ENCODE measurements at regions not wholly inside any gene's neighbourhood (a gene's known extent, or its start where the extent isn't known, plus 50 kb on each side); places are given as distances from the start of the nearest gene placed in this dataset.
"Not testable (repeated sequence)": the region's sequence is repeated elsewhere in the genome, so short reads cannot be mapped to it uniquely, and the experiment has no call there.

GRCh38 chr4:162782096-162782777, 384.5 kb downstream of the NAF1 start:
- Histone ChIP-seq H3K79me2 (ENCODE audit: low read length) (no peaks in the 10 kb centered on the region), H3K27me3 (ENCODE audit: low read depth, low read length) (no peaks in the 10 kb centered on the region), H3K9ac (ENCODE audit: low read length) (no peak overlapping the region), H4K20me1 (ENCODE audit: insufficient read depth, low read length) (no peaks in the 10 kb centered on the region), H3K27ac (ENCODE audit: low read length) (no peak overlapping the region), H2AFZ (ENCODE audit: low read depth, low read length) (no peak overlapping the region), H3K4me1 (ENCODE audit: low read length) (no peaks in the 10 kb centered on the region), H3K36me3 (replicated peaks; ENCODE audit: low read depth, low read length) (no peaks in the 10 kb centered on the region), H3K4me2 (ENCODE audit: low read length) (no peak overlapping the region), H3K9me3 (ENCODE audit: insufficient read depth, low read length) (no peaks in the 10 kb centered on the region), H3K4me3 (ENCODE audit: low read length) (no peak overlapping the region)
- TF ChIP-seq EZH2phosphoT487 (IDR thresholded peaks at IDR 0.05; ENCODE audit: low read depth) (no peak), CTCF (IDR thresholded peaks at IDR 0.05; ENCODE audit: low read depth, low read length) (no peak)

GRCh38 chr4:162770761-162771490, 395.8 kb downstream of the NAF1 start:
- peaks cover 40% of the 10 kb centered on the region for H3K4me1 ChIP-seq (ENCODE audit: low read length)
- H3K4me3 ChIP-seq (ENCODE audit: low read length): no peak overlapping the region
- H3K4me2 ChIP-seq (ENCODE audit: low read length): 0 out of 2 replicates have a peak overlapping the region, but pooled peaks have one; percentile 7
- TF ChIP-seq EZH2phosphoT487 (IDR thresholded peaks at IDR 0.05; ENCODE audit: low read depth) (no peak), CTCF (IDR thresholded peaks at IDR 0.05; ENCODE audit: low read depth, low read length) (peak; percentile 92)
- no peaks in the 10 kb centered on the region for H4K20me1 ChIP-seq (ENCODE audit: insufficient read depth, low read length)
- no peaks in the 10 kb centered on the region for H3K36me3 ChIP-seq (replicated peaks; ENCODE audit: low read depth, low read length)
- no peaks in the 10 kb centered on the region for H3K9me3 ChIP-seq (ENCODE audit: insufficient read depth, low read length)
- H3K79me2 ChIP-seq (ENCODE audit: low read length): no peaks in the 10 kb centered on the region
- H2AFZ ChIP-seq (ENCODE audit: low read depth, low read length): no peak overlapping the region
- no peak overlapping the region for H3K9ac ChIP-seq (ENCODE audit: low read length)
- no peaks in the 10 kb centered on the region for H3K27me3 ChIP-seq (ENCODE audit: low read depth, low read length)
- no peak overlapping the region; the same call in 1 of the 2 replicates for H3K27ac ChIP-seq (ENCODE audit: low read length)

- peaks cover 22% of the 10 kb centered on the region for H3K4me1 ChIP-seq (ENCODE audit: low read length)
- no peak for TF ChIP-seq CTCF (IDR thresholded peaks at IDR 0.05; ENCODE audit: low read depth, low read length)
- no peak for TF ChIP-seq EZH2phosphoT487 (IDR thresholded peaks at IDR 0.05; ENCODE audit: low read depth)
- H3K4me2 ChIP-seq (ENCODE audit: low read length): peak overlapping the region; percentile 21
- H3K9me3 ChIP-seq (ENCODE audit: insufficient read depth, low read length): no peaks in the 10 kb centered on the region
- no peaks in the 10 kb centered on the region for H3K79me2 ChIP-seq (ENCODE audit: low read length)
- H3K27me3 ChIP-seq (ENCODE audit: low read depth, low read length): no peaks in the 10 kb centered on the region
- no peak overlapping the region for H2AFZ ChIP-seq (ENCODE audit: low read depth, low read length)
- no peak overlapping the region for H3K4me3 ChIP-seq (ENCODE audit: low read length)
- no peaks in the 10 kb centered on the region for H4K20me1 ChIP-seq (ENCODE audit: insufficient read depth, low read length)
- no peak overlapping the region for H3K27ac ChIP-seq (ENCODE audit: low read length)
- H3K9ac ChIP-seq (ENCODE audit: low read length): no peak overlapping the region
- H3K36me3 ChIP-seq (replicated peaks; ENCODE audit: low read depth, low read length): no peaks in the 10 kb centered on the region
These were observed 399.6 kb downstream of the NAF1 start for GRCh38 chr4:162767083-162767482.

GRCh38 chr4:162761965-162762364, 404.7 kb downstream of the NAF1 start:
- H4K20me1 ChIP-seq (ENCODE audit: insufficient read depth, low read length): no peaks in the 10 kb centered on the region
- no peaks in the 10 kb centered on the region for H3K9me3 ChIP-seq (ENCODE audit: insufficient read depth, low read length)
- H3K36me3 ChIP-seq (replicated peaks; ENCODE audit: low read depth, low read length): no peaks in the 10 kb centered on the region
- H3K4me3 ChIP-seq (ENCODE audit: low read length): no peak overlapping the region
- no peaks in the 10 kb centered on the region for H3K79me2 ChIP-seq (ENCODE audit: low read length)
- no peak overlapping the region for H2AFZ ChIP-seq (ENCODE audit: low read depth, low read length)
- no peak overlapping the region for H3K4me2 ChIP-seq (ENCODE audit: low read length)
- no peaks in the 10 kb centered on the region for H3K27me3 ChIP-seq (ENCODE audit: low read depth, low read length)
- no peak overlapping the region for H3K9ac ChIP-seq (ENCODE audit: low read length)
- TF ChIP-seq EZH2phosphoT487 (IDR thresholded peaks at IDR 0.05; ENCODE audit: low read depth) (no peak), CTCF (IDR thresholded peaks at IDR 0.05; ENCODE audit: low read depth, low read length) (no peak)
- H3K4me1 ChIP-seq (ENCODE audit: low read length): peaks cover under 1% of the 10 kb centered on the region
- H3K27ac ChIP-seq (ENCODE audit: low read length): no peak overlapping the region

GRCh38 chr4:162740228-162740627, 426.5 kb downstream of the NAF1 start:
- H3K4me2 ChIP-seq (ENCODE audit: low read length); H3K4me3 ChIP-seq (ENCODE audit: low read length); H3K4me1 ChIP-seq (ENCODE audit: low read length); H3K79me2 ChIP-seq (ENCODE audit: low read length); H2AFZ ChIP-seq (ENCODE audit: low read depth, low read length); H4K20me1 ChIP-seq (ENCODE audit: insufficient read depth, low read length); H3K36me3 ChIP-seq (replicated peaks; ENCODE audit: low read depth, low read length); H3K27me3 ChIP-seq (ENCODE audit: low read depth, low read length); H3K9me3 ChIP-seq (ENCODE audit: insufficient read depth, low read length); H3K27ac ChIP-seq (ENCODE audit: low read length); H3K9ac ChIP-seq (ENCODE audit: low read length): not testable (repeated sequence)

GRCh38 chr4:162739596-162739995, 427.1 kb downstream of the NAF1 start:
- H4K20me1 ChIP-seq (ENCODE audit: insufficient read depth, low read length); H3K9me3 ChIP-seq (ENCODE audit: insufficient read depth, low read length); H3K4me2 ChIP-seq (ENCODE audit: low read length); H3K79me2 ChIP-seq (ENCODE audit: low read length); H3K9ac ChIP-seq (ENCODE audit: low read length); H3K36me3 ChIP-seq (replicated peaks; ENCODE audit: low read depth, low read length); H3K27ac ChIP-seq (ENCODE audit: low read length); H3K4me3 ChIP-seq (ENCODE audit: low read length); H3K4me1 ChIP-seq (ENCODE audit: low read length); H3K27me3 ChIP-seq (ENCODE audit: low read depth, low read length); H2AFZ ChIP-seq (ENCODE audit: low read depth, low read length): not testable (repeated sequence)
